HepG2 (cell line): ENCODE measurements at regions not wholly inside any gene's neighbourhood (a gene's known extent, or its start where the extent isn't known, plus 50 kb on each side); places are given as distances from the start of the nearest gene placed in this dataset.
A peak's percentile ranks its signal among the peaks of the same experiment; 100 is the strongest.

ENCODE experiments used
- ATAC-seq: fragments of 200-7000 bp; cut with Tn5 transposase; 3 replicates; pipeline ENCODE4 v1.9.1; 2020; ENCODE audit warnings: mild to moderate bottlenecking, moderate library complexity
- BruUV-seq: library from RNA; stranded (reverse); fragments of 400-500 nt; replicated peaks from 2 replicates; lab custom pipeline; 2021; lab: Mats Ljungman, UMichigan
- CTCF ChIA-PET: fragments of 300-600 bp; formaldehyde crosslinking; extraction: SDS; loops from one replicate; lab custom pipeline; 2021; ENCODE audit warnings: low total read pairs, inconsistent platforms, low intra/inter-chr PET ratio; lab: Yijun Ruan, JAX
- POLR2A ChIA-PET: fragments of 350-600 bp; sonication (Branson Sonifier 250); formaldehyde crosslinking; loops from one replicate; lab custom pipeline; 2020; ENCODE audit warnings: antibody characterized with exemption, inconsistent platforms; lab: Yijun Ruan, JAX
- DNase-seq: peaks from one replicate; pipeline ENCODE4 v3.0.0-alpha.2; 2015; ENCODE audit warnings: low spot score
- FAIRE-seq: peaks from 3 replicates; lab custom pipeline; 2011; peaks lifted over from hg19 to GRCh38; lab: Jason Lieb, UNC
- H2AFZ ChIP-seq: one replicate; pipeline ENCODE4 v1.6.1; 2011; ENCODE audit warnings: low read length, inconsistent platforms
- H3K27ac ChIP-seq: fragments of 300-600 bp; 3 replicates; pipeline ENCODE4 v1.8.0; 2011; ENCODE audit warnings: mixed run types, mild to moderate bottlenecking, mixed read lengths, low read length, inconsistent platforms; ENCODE audit not compliant: insufficient read depth; ENCODE audit errors: extremely low read length
- H3K27me3 ChIP-seq, 2 experiments: fragments of 200-600 bp in 1 of 2; 2 replicates in 1 of 2; 3 replicates in 1 of 2; pipeline versions ENCODE4 v1.6.0 to v1.8.0; 2011; ENCODE audit warnings: low read length in 2 of 2, mild to moderate bottlenecking in 2 of 2, moderate library complexity in 2 of 2, inconsistent platforms in 1 of 2; ENCODE audit not compliant: insufficient read depth in 2 of 2, control insufficient read depth in 1 of 2
- H3K36me3 ChIP-seq, 2 experiments: fragments of 200-600 bp in 1 of 2; replicated peaks in 1 of 2; 2 replicates in 1 of 2; 3 replicates in 1 of 2; pipeline versions ENCODE4 v1.5.1 to v1.8.0; 2011; ENCODE audit warnings: low read length in 2 of 2, inconsistent platforms in 1 of 2; ENCODE audit not compliant: insufficient read depth in 2 of 2, control insufficient read depth in 1 of 2
- H3K4me1 ChIP-seq: 2 replicates; pipeline ENCODE4 v1.5.1; 2012; ENCODE audit warnings: low read length, inconsistent platforms; ENCODE audit not compliant: insufficient read depth
- H3K4me2 ChIP-seq: 2 replicates; pipeline ENCODE4 v1.6.0; 2011; ENCODE audit warnings: low read depth, low read length, inconsistent platforms
- H3K4me3 ChIP-seq, 3 experiments: fragments of 200-600 bp in 1 of 3; sonication (generic), shearing (Covaris generic) in 1 of 3; replicated peaks in 1 of 3; 2 replicates each; pipeline ENCODE4 v1.5.1; 2011 to 2016; ENCODE audit warnings: low read length in 3 of 3, inconsistent platforms in 2 of 3, low read depth in 2 of 3, mild to moderate bottlenecking in 2 of 3, control low read depth in 1 of 3, mixed read lengths in 1 of 3; ENCODE audit not compliant: insufficient read depth in 1 of 3
- H3K79me2 ChIP-seq: one replicate; pipeline ENCODE4 v1.6.1; 2011; ENCODE audit warnings: low read length, inconsistent platforms; ENCODE audit not compliant: insufficient read depth
- H3K9ac ChIP-seq: 2 replicates; pipeline ENCODE4 v1.6.0; 2011; ENCODE audit warnings: mild to moderate bottlenecking, low read depth, low read length, inconsistent platforms; ENCODE audit not compliant: insufficient read depth
- H3K9me3 ChIP-seq: 2 replicates; pipeline ENCODE4 v1.5.1; 2012; ENCODE audit warnings: mild to moderate bottlenecking, low read length
- H4K20me1 ChIP-seq: 2 replicates; pipeline ENCODE4 v1.6.0; 2011; ENCODE audit warnings: inconsistent platforms, mild to moderate bottlenecking, low read length, moderate library complexity; ENCODE audit not compliant: insufficient read depth
- POLR2G ChIP-seq: fragments of 200-400 bp; formaldehyde crosslinking; IDR thresholded peaks from 2 replicates; pipeline ENCODE4 v1.6.1; 2018; ENCODE audit warnings: mild to moderate bottlenecking, low read depth, low read length, moderate library complexity
- WGBS: methylation state at CpG from one replicate; pipeline ENCODE4 v1.1.6; 2017; ENCODE audit warnings: low lambda C conversion rate; 5-methylcytosine and 5-hydroxymethylcytosine counted together
- in situ Hi-C: cut with HindIII; loops from 2 replicates; pipeline ENCODE4 v1.10.0; 2017; ENCODE audit warnings: low pct_unique_long_range_greater_than_20kb; ENCODE audit not compliant: extremely low pct_ligation_motif_present
- intact Hi-C: fragments of 100-400 bp; cut with micrococcal nuclease; formaldehyde crosslinking; loops from one replicate; pipeline ENCODE4 v1.10.0; 2022; ENCODE audit not compliant: unreplicated experiment
- TF ChIP-seq, protein P1 (sequence below): fragments of 450-650 bp; IDR thresholded peaks from 2 replicates; pipeline ENCODE4 v1.6.1; 2016
- TF ChIP-seq, protein P2 (sequence below): fragments of 450-650 bp; IDR thresholded peaks from 2 replicates; pipeline ENCODE4 v1.6.1; 2017
- TF ChIP-seq, protein P3 (sequence below): sonication (generic); formaldehyde crosslinking; IDR thresholded peaks from 2 replicates; pipeline ENCODE4 v1.4.0; 2020; ENCODE audit warnings: missing genetic modification reagents, mild to moderate bottlenecking, borderline replicate concordance

DNA sequence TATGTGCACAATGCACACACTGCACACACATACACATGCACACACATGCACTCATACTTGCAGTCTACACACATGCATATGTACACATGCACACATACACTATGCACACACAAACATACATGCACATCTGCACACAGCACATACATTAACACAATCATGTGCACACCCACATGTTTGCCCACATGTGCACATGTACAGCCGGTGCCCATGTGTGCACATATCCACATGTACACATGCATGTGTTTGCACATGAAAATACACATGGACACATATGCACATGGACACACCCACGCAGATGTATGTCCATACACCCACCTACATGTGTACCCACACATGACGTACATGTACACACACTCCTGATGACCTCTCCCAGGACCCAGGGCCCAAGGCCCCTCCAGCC is 105.1 kb upstream of the ACTRT2 start:
- no TSS peak for BruUV-seq
- no peak for FAIRE-seq
- CTCF ChIA-PET: no interaction called here

More for the DNA sequence above, 105.1 kb upstream of the ACTRT2 start:
- intact Hi-C loops: no loop called here
- Histone ChIP-seq H3K27me3 (peaks cover 5 to 51% of the 10 kb centered on the region in 2 experiments; a peak in 4 of 5 replicates), H3K4me2 (no peak overlapping the region), H3K36me3 (no peaks in the 10 kb centered on the region), H3K79me2 (no peaks in the 10 kb centered on the region), H4K20me1 (no peaks in the 10 kb centered on the region), H3K27ac (no peak overlapping the region), H3K4me3 (no peak overlapping the region), H3K4me1 (no peaks in the 10 kb centered on the region), H3K9me3 (no peaks in the 10 kb centered on the region), H3K9ac (no peak overlapping the region), H2AFZ (no peak overlapping the region)
- POLR2A ChIA-PET: no interaction called here
- WGBS: 29% methylated on average over 3 of the region's 3 CpGs
- TF ChIP-seq, protein P1, sequence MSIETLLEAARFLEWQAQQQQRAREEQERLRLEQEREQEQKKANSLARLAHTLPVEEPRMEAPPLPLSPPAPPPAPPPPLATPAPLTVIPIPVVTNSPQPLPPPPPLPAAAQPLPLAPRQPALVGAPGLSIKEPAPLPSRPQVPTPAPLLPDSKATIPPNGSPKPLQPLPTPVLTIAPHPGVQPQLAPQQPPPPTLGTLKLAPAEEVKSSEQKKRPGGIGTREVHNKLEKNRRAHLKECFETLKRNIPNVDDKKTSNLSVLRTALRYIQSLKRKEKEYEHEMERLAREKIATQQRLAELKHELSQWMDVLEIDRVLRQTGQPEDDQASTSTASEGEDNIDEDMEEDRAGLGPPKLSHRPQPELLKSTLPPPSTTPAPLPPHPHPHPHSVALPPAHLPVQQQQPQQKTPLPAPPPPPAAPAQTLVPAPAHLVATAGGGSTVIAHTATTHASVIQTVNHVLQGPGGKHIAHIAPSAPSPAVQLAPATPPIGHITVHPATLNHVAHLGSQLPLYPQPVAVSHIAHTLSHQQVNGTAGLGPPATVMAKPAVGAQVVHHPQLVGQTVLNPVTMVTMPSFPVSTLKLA: peak; percentile 97
- TF ChIP-seq, protein P2, sequence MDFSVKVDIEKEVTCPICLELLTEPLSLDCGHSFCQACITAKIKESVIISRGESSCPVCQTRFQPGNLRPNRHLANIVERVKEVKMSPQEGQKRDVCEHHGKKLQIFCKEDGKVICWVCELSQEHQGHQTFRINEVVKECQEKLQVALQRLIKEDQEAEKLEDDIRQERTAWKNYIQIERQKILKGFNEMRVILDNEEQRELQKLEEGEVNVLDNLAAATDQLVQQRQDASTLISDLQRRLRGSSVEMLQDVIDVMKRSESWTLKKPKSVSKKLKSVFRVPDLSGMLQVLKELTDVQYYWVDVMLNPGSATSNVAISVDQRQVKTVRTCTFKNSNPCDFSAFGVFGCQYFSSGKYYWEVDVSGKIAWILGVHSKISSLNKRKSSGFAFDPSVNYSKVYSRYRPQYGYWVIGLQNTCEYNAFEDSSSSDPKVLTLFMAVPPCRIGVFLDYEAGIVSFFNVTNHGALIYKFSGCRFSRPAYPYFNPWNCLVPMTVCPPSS: no peak
- TF ChIP-seq POLR2G: no peak
- TF ChIP-seq, protein P3, sequence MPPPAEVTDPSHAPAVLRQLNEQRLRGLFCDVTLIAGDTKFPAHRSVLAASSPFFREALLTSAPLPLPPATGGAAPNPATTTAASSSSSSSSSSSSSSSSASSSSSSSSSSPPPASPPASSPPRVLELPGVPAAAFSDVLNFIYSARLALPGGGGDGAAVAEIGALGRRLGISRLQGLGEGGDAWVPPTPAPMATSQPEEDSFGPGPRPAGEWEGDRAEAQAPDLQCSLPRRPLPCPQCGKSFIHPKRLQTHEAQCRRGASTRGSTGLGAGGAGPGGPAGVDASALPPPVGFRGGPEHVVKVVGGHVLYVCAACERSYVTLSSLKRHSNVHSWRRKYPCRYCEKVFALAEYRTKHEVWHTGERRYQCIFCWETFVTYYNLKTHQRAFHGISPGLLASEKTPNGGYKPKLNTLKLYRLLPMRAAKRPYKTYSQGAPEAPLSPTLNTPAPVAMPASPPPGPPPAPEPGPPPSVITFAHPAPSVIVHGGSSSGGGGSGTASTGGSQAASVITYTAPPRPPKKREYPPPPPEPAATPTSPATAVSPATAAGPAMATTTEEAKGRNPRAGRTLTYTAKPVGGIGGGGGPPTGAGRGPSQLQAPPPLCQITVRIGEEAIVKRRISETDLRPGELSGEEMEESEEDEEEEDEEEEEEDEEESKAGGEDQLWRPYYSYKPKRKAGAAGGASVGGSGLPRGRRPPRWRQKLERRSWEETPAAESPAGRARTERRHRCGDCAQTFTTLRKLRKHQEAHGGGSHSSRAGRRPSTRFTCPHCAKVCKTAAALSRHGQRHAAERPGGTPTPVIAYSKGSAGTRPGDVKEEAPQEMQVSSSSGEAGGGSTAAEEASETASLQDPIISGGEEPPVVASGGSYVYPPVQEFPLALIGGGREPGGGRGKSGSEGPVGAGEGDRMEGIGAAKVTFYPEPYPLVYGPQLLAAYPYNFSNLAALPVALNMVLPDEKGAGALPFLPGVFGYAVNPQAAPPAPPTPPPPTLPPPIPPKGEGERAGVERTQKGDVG (CRISPR knock-in tag): no peak
- in situ Hi-C loops: no loop called here
- DNase-seq (no peak), ATAC-seq (no peak)
